ENCODE measurements at regions not wholly inside any gene's neighbourhood (a gene's known extent, or its start where the extent isn't known, plus 50 kb on each side); places are given as distances from the start of the nearest gene placed in this dataset.

- no TSS peak for BruUV-seq (replicated peaks)
- DNase-seq (ENCODE audit: unreplicated experiment): no peak
- CTCF ChIA-PET: no interaction called here
These were observed 653.6 kb downstream of the GABRG2 start for GRCh38 chr5:162721125-162721524.

GRCh38 chr5:162752612-162753011 lies 684.8 kb upstream of the CCNG1 start:
- ChIA-PET CTCF (interaction anchor here (0.7 to 1.0 kb wide), 2 partner anchors 10 to 489 kb away, joined by 3 read pairs; no protein-coding TSS in a partner anchor), POLR2A (no interaction called here)
- H3K27me3 Mint-ChIP-seq (ENCODE audit: insufficient read depth, unreplicated experiment): no peaks in the 10 kb centered on the region
- H3K9me3 Mint-ChIP-seq (ENCODE audit: unreplicated experiment): no peaks in the 10 kb centered on the region
- intact Hi-C loops (cut with micrococcal nuclease): no loop called here
- no TSS peak for BruUV-seq (replicated peaks)
- H3K36me3 Mint-ChIP-seq (ENCODE audit: insufficient read depth, unreplicated experiment): no peaks in the 10 kb centered on the region
- H3K4me3 Mint-ChIP-seq (ENCODE audit: unreplicated experiment): no peak overlapping the region
- H3K27ac Mint-ChIP-seq (ENCODE audit: low read depth, unreplicated experiment): no peak overlapping the region
- TF ChIP-seq CTCF (IDR thresholded peaks at IDR 0.05; ENCODE audit: unreplicated experiment): no peak
- no peak for DNase-seq (ENCODE audit: unreplicated experiment)
- no peaks in the 10 kb centered on the region for H3K4me1 Mint-ChIP-seq (ENCODE audit: insufficient read depth, unreplicated experiment)

More at GRCh38 chr5:162721125-162721524, 653.6 kb downstream of the GABRG2 start:
- POLR2A ChIA-PET: no interaction called here
- no peak overlapping the region for H3K4me3 Mint-ChIP-seq (ENCODE audit: unreplicated experiment)
- no peak for TF ChIP-seq CTCF (IDR thresholded peaks at IDR 0.05; ENCODE audit: unreplicated experiment)
- H3K36me3 Mint-ChIP-seq (ENCODE audit: insufficient read depth, unreplicated experiment): no peaks in the 10 kb centered on the region
- intact Hi-C loops (cut with micrococcal nuclease): no loop called here
- no peaks in the 10 kb centered on the region for H3K4me1 Mint-ChIP-seq (ENCODE audit: insufficient read depth, unreplicated experiment)
- no peaks in the 10 kb centered on the region for H3K27me3 Mint-ChIP-seq (ENCODE audit: insufficient read depth, unreplicated experiment)
- peaks cover 15% of the 10 kb centered on the region for H3K9me3 Mint-ChIP-seq (ENCODE audit: unreplicated experiment)
- H3K27ac Mint-ChIP-seq (ENCODE audit: low read depth, unreplicated experiment): no peak overlapping the region

GRCh38 chr5:162762119-162762518 lies 675.3 kb upstream of the CCNG1 start:
- Mint-ChIP-seq H3K36me3 (ENCODE audit: insufficient read depth, unreplicated experiment) (no peaks in the 10 kb centered on the region), H3K27ac (ENCODE audit: low read depth, unreplicated experiment) (no peak overlapping the region), H3K4me1 (ENCODE audit: insufficient read depth, unreplicated experiment) (no peaks in the 10 kb centered on the region), H3K27me3 (ENCODE audit: insufficient read depth, unreplicated experiment) (no peaks in the 10 kb centered on the region), H3K4me3 (ENCODE audit: unreplicated experiment) (no peak overlapping the region), H3K9me3 (ENCODE audit: unreplicated experiment) (no peaks in the 10 kb centered on the region)
- TF ChIP-seq CTCF (IDR thresholded peaks at IDR 0.05; ENCODE audit: unreplicated experiment): no peak
- no peak for DNase-seq (ENCODE audit: unreplicated experiment)
- ChIA-PET CTCF (interaction anchor here (0.6 to 0.8 kb wide), 2 partner anchors 83 to 795 kb away, joined by 4 to 5 read pairs; no protein-coding TSS in a partner anchor), POLR2A (interaction anchor here (0.7 kb wide), 1 partner anchor 16 kb away, joined by 3 read pairs; no protein-coding TSS in a partner anchor)
- intact Hi-C loops (cut with micrococcal nuclease): no loop called here
- BruUV-seq (replicated peaks): no TSS peak

- Mint-ChIP-seq H3K9me3 (ENCODE audit: unreplicated experiment) (no peaks in the 10 kb centered on the region), H3K27ac (ENCODE audit: low read depth, unreplicated experiment) (no peak overlapping the region), H3K4me1 (ENCODE audit: insufficient read depth, unreplicated experiment) (no peaks in the 10 kb centered on the region), H3K36me3 (ENCODE audit: insufficient read depth, unreplicated experiment) (no peaks in the 10 kb centered on the region), H3K4me3 (ENCODE audit: unreplicated experiment) (no peak overlapping the region), H3K27me3 (ENCODE audit: insufficient read depth, unreplicated experiment) (no peaks in the 10 kb centered on the region)
- ChIA-PET POLR2A (no interaction called here), CTCF (no interaction called here)
- no peak for TF ChIP-seq CTCF (IDR thresholded peaks at IDR 0.05; ENCODE audit: unreplicated experiment)
- intact Hi-C loops (cut with micrococcal nuclease): no loop called here
- BruUV-seq (replicated peaks): no TSS peak
- no peak for DNase-seq (ENCODE audit: unreplicated experiment)
These were observed 668.4 kb upstream of the CCNG1 start for GRCh38 chr5:162769019-162769418.

Measured in MCF 10A (cell line).